ENCODE measurements at regions not wholly inside any gene's neighbourhood (a gene's known extent, or its start where the extent isn't known, plus 50 kb on each side); places are given as distances from the start of the nearest gene placed in this dataset.

DNA sequence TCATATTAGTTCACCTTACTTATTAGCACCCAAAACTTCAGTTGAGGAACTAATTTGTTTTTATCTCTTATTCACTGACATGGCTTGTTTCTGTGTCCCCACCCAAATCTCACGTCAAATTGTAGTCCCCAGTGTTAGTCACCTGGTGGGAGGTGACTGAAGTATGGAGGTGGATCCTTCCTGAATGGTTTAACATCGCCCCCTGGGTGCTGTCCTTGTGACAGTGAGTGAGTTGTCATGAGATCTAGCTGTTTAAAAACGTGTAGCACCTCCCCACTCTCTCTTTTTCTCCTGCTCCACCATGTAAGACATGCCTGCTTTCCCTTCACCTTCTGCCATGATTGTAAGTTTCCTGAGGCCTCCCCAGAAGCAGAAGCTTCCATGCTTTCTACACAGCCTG is 75.0 kb upstream of the HECTD2 start:
- TF ChIP-seq CTCF (conservative IDR thresholded peaks at IDR 0.05 in 1 of 2, IDR thresholded peaks at IDR 0.05 in 1 of 2; ENCODE audit: low read depth in 1 of 2, low read length in 2 of 2) = no peak
- no peak for TF ChIP-seq EZH2 (IDR thresholded peaks at IDR 0.05; ENCODE audit: low read length, missing control alignments)
